ENCODE measurements at regions not wholly inside any gene's neighbourhood (a gene's known extent, or its start where the extent isn't known, plus 50 kb on each side); places are given as distances from the start of the nearest gene placed in this dataset.

DNA sequence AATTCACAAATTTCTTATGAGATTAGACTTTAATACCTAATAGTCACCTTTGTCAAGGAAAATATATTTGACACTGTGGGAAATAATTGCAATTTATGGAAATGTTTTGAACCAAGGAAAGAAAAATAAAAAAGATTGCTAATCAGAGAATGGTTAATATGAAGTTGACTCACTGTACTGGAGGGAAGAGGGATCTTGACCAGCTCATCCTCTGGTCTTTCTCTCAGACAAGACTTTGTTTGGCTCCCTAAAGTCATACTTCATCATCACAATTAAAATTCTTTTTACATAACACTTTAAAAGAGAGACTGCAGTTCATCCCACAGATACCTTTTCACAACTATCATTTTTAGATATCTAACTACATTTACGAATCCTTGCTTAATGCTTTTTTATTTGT, 538.5 kb upstream of the ZEB2 start:
- DNase-seq (ENCODE audit: low spot score): no peak

DNA sequence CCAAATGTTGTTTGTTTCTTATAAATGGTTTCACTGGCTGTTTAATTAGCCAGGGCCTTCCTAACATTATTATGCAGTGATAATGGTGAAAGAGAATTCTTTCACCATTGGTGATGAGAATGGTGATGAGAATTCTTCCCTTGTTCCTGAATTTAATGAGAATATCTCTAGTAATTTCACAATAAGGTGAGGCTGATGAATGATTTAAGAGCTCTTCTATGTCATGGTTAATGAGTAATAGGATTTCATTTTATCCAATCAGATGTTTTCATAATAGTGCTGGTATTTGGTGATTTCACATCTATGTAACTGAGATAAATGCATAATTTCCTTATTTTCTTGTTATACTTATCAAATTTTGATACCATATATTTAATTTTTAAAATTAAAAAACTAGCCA, 535.7 kb upstream of the ZEB2 start:
- DNase-seq (ENCODE audit: low spot score): no peak

DNA sequence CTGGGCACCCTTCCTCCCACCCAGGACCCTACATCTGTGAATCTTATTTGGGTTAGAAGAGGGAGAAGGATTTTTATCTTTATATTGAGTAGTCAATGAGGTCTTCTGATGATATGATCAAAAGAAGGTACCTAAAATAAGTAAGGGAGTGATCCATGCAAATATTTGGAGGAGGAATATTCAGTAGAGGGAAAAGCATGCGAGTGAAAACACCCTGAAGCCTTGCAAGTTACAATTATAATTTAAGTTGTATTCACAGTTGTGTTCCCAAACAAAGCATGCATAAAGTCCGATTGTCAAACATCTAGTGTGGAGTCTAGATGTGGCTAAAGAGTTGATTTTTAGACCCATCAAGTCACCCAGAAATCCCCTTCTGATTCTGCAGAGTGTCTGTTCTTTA, 530.2 kb upstream of the ZEB2 start:
- no peak for DNase-seq (ENCODE audit: low spot score)

DNA sequence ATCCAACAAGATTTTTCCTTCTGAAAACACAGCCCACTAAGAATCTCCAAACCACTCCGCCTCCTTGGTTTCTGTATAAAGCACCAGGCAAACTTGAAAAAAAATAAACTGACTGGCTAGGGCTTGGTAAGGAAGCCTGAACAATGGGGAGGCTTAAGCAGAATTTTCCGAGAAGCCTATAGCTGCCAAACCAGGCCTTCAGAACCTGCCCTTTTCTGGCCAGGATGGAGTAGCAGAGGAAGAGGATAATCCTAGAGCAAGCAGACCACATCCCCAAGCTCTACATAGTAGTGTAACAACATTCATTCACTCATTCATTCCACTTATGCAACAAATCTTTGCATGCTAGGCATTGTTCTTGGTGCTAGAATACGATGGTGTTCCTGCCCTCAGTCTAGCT, 529.6 kb upstream of the ZEB2 start:
- no peak for DNase-seq (ENCODE audit: low spot score)

DNA sequence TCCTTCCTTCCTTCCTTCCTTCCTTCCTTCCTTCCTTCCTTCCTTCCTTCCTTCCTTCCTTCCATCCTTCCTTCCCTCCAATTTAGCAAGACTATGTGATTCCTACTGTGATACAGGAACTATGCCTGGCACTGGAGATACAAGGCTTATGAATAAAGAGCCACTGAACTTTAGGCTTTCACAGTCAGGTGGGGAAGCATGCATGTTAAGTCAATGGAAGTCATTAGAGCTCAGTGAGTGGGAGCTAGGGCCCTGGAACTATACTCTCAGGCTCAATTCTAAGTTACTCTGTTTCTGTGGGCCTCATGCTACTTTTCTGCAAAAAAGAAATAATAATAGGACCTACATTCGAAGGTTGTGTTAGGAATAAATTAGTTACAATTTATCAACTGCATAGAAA, 527.6 kb upstream of the ZEB2 start:
- no peak for DNase-seq (ENCODE audit: low spot score)

DNA sequence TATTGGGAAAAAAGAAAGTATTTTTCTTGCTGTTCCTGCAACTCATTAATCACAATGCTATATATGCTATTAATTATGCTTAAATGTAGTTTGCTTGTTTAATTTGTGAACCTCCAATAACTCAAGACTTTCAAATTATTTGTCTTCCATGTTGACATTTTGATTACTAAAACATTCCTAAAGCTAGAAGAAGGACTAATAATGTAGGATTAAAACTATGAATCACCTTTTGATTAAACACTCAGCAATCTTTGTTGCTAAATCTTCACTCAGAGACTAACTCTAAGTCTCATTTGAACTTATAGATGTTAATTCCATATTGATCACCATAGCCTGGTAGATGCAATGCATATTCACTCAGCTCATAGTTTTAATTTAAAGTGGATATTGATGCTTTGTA, 524.6 kb upstream of the ZEB2 start:
- DNase-seq (ENCODE audit: low spot score): no peak

DNA sequence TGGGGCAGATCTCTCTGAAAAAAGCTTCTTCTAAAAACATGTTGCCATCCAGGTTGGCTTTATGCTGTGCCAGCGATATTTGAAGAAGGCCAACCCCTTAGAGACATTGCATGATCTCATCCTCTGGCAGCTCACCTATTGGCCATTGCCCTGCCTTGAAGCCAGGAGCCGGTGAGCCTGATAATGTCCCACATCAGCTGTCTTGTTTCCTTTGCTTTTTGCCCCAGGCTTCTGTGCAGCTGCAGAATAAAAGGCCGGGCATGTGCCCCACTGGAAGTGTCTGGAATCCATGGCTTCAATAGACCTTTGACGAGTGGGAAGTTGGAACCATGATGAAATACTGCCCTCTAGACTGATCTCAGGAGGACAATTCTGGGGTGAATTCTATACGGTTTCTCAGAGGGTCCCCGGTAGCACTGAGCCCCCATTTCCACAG, 523.5 kb upstream of the ZEB2 start:
- DNase-seq (ENCODE audit: low spot score): no peak

DNA sequence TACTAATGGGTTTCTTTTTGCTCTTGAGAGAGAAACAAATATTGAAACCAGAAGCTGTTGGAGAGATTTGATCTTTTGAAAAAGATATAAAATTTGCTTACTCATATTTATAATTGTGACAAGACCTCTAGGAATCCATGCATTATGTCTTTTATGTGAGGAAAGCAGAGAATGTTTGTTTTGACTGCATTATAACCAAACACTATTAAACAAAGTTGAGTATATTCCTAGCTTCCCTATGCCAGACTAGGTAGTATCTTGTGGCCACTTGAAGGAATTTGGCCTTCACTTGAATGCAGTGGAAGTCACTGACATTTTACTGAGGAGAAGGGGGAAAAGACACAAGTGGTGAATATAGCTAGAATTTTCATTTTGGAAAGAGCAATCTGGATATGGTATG, 521.8 kb upstream of the ZEB2 start:
- no peak for DNase-seq (ENCODE audit: low spot score)

DNA sequence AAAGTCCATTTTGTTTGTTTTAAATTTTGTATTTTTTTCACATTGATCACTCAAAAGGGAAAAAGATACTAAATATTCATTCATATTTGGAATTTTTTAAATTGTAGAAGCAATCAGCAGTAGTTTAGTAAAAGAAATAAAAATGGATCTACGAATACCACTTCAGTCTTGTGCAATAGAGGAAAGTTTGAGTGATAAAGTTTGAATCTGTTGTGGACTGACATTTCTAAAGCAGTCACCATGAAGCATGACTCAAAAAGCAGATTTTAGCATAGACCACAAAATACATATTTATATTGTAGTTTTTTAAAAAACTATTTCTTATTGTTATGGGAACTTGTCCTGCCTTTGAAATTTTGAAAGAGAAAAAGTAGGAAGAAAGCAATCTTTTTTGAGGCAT, 520.5 kb upstream of the ZEB2 start:
- no peak for DNase-seq (ENCODE audit: low spot score)

DNA sequence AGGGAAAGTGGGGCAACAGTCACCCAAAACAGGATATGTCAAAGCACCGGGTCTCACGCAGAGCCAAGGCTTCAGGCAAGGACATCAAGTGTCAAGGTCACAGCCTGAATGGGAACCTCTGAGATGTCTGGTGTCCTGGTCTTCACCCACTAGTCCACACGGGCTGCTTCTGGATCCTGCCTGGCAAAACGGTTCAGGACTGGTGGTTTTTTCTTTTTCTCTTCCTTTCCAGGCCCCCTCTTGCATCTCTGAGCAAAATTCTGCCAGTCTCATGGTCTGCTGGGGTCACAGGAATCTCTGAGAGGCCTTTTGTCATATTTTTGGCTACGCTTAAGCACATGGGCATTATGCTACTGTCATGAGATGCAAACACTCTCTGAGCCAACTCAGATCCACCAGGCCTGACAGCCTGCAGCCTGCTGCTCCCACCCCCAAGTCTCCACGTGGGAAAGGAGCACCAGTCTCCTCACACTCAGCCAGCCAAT, 518.2 kb upstream of the ZEB2 start:
- DNase-seq (ENCODE audit: low spot score): no peak

DNA sequence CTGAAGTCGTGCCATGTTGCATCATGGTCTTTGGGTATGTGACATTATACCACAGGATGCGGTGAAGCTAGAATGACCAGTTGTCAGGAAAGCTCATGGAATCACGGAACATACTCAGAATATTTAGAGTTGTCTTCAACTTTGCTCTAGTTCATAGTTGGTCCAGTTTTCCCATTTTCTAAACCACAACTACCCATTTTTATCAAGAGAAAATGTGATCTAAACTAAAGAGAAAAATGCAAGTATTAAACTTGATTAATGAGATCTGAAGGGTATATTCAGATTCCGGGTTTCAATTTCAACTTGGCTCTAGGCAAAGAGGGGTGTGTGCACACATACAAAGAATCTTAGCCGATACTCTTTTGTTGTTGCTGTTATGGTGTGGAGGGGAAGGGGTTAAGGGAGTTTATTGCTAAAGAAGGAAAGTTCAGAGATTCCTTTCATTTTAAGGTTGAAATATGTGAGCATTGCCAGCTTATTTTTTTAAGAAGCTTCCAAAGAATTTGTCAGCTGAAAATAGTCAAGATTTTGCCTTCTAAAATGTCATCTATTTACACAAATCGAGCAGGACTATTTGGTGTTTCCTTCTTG, 516.6 kb upstream of the ZEB2 start:
- DNase-seq (ENCODE audit: low spot score): no peak

DNA sequence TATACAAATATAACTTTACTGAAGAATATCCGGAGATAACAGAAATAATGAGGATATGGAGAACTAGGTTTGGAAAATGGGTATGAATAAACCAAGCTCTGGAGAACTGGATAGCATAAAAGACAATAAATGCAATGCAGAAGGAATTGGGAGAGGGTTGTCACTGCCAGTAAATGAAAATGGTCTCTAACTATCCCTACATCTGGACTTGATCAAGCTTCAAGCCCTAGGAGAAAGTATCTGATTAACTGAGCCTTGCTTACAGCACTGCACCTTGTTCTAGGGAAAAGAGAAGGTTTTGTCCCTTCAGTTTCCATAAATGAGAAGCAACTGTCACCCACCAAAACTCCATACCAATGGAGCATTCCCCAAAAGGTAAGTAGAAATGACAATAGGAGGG, 514.6 kb upstream of the ZEB2 start:
- no peak for DNase-seq (ENCODE audit: low spot score)

DNA sequence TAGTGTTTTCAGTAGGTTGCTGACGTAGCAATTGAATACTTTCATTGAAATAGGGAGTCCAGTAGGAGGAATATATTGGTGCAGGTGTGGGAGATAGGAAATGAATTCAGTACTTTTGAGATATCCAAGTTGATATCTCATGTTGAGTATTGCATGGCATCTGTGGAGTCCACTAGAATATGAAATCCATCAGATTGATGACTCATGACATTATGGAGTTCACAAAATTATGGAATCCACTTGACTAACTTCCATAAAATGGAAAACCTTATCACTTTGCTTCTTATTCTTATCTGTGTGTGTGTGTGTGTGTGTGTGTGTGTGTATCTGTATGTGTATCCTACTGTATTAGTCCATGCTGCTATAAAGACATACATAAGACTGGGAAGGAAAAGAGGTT, 513.5 kb upstream of the ZEB2 start:
- DNase-seq (ENCODE audit: low spot score): no peak

DNA sequence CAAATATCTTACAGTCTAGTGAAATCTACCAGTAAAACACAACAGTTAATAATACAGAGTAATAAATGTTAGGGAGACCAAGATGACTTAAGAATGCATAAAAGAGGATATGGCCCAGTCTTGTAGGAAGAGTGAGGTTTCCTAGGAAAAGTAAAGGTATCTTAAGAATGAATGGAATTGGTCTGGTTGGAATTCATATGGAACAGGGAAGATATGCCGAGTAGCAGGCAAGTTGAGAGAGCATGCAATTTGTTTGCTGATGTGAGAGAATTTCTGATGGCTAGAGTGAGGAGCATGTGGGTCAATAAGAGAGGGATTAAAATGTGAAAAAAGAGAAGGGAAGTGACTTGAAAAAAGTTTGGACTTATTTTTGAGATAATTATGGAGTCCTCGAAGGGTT, 512.9 kb upstream of the ZEB2 start:
- no peak for DNase-seq (ENCODE audit: low spot score)

DNA sequence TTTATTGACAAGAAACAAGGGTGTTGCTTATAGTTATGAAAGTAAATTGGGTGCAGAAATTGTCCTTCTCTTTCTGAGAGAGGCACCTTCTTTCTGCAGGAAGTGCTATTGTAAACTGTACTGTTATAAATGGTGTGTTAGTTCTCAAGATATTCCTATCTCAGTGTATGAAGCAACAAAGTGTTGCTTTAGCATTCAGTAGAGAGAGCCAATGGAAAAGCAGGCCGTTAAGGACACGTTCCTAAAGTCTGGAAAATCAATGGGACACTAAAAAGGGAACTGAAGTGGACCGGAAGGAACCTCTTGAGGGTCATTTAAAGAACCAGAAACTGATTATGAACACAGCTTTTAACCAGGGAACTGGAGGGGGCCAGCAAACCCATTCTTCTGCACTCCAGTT, 510.0 kb upstream of the ZEB2 start:
- DNase-seq (ENCODE audit: low spot score): no peak

DNA sequence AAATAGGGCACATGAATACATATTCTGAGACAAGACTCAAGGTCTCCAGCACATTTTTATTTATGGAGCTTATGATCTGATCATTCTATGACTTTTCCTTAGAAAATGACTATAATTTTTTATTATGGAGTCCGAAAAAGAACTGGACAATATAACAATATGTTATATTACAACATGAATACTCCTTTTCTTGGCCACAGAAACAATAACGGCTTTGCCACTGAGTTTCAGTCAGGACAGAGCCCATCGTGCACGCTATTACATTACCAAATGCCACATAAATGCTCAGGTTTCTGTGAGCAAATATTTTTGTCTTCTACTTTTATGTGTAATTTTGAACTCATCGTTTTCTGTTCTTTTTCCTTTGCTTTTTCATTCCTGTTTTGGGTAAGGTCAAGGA, 509.2 kb upstream of the ZEB2 start:
- no peak for DNase-seq (ENCODE audit: low spot score)

DNA sequence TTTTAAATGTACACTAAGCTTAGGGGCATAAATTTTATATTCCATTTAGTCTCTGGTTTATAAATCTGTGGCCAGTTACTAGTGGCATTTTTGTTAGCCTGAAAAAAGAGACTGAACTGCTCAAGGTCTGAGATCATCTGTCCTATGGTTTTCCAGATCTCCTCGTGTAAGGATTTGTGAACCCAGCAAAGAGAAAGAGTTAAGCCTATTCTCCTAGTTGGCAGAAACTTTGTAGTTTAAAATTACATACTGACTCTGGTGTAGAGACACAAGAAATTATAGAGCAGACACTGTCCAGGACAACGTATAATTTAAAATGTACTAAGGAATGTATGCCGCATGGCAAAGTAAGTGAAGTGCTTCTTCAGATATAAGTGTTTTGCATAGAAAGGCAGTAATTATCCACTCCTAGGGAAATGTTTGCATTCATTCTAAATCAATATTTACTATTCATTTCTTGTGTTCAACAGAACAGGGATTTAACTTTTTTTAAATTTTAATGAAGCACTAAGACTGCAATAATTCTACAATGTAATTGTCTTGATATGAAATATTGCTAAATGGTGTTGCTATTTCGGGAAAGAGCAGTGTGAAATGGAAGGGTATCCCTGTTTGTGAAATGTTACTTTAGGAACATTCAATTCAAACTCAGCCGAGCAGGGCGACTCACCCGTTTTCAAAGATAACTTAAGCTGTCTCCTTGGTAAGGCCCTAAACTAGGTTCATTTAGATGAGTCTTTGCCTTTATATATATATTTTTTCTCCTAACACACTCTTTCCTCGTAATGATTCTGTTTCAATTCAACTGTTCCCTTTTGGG, 508.4 kb upstream of the ZEB2 start:
- DNase-seq (ENCODE audit: low spot score): no peak

DNA sequence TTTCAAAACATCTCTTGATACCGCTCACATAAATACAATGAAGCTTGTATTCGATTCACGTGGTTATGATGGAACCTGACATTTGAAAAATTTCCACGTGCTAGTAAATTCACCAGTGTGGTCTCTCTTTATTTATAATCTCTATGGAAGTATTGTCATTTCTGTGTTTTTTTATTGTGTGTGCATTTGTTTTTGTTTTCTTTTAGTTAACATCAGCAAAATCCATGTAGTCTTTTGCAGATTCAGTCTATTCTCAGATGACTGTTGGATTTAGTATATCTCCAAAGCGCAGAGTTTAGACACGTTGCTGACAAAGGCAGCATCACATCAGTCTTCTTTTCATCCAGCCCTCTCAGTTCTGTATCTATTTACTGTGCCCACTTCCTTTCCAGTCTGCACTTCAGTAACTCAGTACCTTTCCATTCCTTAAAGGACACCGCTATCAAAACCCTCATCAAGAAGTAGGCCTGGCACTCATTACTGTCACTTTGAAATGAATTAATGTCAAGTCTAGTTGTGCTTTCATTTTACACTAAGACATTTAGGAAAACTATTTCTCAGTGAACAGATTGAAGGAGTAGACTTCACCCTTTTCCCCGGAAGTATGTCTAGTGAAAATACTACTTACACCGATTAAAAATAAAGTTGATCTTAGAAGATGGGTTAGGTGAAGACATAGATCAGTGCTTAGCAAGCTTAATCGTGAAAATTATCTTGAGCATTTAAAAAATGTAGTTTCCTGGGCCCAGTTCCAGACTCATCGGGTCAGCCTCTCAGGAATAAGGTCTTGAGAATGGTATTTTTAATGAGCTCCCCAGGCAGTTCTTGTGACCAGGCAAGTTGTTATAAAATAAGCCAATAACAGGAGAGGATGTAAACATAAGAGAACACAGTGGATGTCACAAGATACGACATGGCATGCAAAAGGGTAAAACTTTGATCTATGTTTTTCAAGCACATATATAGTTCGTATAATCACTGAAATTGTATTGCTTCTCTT, 506.8 kb upstream of the ZEB2 start:
- no peak for DNase-seq (ENCODE audit: low spot score)

DNA sequence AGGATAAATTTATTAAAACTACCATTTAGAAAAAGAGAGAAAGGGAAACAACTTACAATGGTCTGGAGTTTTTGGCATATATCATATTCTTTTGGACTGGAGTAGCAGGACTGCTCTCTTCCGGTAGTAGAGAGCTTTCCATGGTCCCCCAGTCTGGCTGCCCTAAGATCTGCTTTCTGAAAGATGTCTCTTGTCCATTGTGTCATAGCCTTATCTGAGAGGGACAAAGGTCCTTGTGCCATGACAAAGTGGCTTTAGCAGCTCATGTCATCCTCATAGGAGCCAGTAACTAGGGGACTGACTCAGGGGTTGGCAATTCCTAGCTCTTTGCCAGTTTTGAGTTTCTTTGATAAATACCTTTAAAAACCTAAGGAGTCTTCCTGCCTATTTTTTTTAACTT, 505.5 kb upstream of the ZEB2 start:
- DNase-seq (ENCODE audit: low spot score): no peak

DNA sequence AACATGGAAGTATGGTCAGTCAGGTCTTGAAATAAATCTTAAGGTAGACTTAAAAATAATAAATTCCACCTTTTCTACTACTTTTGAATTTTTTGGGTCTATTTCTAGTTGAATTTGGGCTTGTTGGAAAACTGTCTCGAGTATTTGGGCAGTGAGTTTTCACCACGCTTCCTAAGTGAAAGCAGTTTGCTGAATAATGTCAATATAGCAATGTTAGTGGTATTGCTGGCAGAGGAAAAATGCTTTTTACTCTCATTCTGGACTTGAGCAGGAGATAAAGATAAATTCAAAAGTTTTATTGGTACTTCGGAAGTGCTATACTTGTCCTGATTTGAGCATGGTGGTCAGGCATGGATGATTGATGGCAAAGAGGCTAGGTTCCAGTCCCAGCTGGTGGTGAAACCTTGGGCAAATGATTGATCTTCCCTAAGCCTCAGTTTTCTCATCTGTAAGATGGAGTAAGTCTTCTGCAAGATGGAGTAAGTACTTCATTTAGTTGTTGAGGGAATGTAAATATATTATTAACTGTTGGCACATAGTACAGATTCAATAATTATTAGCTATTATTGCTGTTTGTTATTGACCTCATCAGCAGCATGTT, 503.5 kb upstream of the ZEB2 start:
- no peak for DNase-seq (ENCODE audit: low spot score)

DNA sequence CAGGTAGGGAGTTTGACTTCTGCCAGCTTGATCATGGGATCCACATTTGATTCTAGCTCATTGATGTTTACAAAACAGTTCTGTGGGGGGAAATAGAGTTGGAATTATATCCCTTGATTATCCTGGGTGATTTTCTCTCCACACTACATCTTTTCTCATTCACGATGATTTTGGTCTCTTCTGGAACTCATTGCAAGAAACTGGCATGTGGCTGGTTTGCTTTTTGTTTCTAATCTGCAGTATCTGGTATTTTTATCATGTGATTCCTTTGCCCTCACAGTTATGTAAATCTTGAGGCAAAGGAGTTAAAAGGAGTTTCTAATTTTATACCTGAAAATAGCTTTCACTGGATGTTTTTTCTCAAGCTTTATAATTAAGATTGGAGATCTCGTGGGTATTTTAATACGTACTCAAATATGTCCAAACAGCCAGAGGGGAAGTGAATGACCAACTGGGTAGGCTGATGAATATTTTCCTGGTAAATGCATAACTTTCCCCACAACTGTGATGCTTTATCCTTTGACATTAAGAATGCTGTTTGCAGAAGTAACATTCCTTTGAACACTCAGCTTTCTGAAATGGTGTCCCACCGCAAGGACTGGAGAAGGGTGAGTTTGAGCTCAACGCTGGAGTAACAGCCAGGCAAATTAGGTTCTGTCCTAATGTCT, 502.9 kb upstream of the ZEB2 start:
- DNase-seq (ENCODE audit: low spot score): no peak
